GM20431 (cell line): ENCODE measurements at regions not wholly inside any gene's neighbourhood (a gene's known extent, or its start where the extent isn't known, plus 50 kb on each side); places are given as distances from the start of the nearest gene placed in this dataset.

Source experiments
- in situ Hi-C: fragments of 300-500 bp; cut with MseI, MboI; formaldehyde crosslinking; loops from one replicate; pipeline ENCODE4 v1.15.0; 2020; ENCODE audit warnings: low sequenced_read_pairs; ENCODE audit not compliant: unreplicated experiment

GRCh38 chr22:49297286-49297870 is 530.3 kb downstream of the BRD1 start:
- in situ Hi-C loops, result no loop called here

- in situ Hi-C loops, result no loop called here
These were observed 531.1 kb downstream of the BRD1 start for GRCh38 chr22:49296561-49296960.

GRCh38 chr22:49295851-49296560 is 531.7 kb downstream of the BRD1 start:
- in situ Hi-C loops, result no loop called here

- in situ Hi-C loops, result no loop called here
These were observed 532.3 kb downstream of the BRD1 start for GRCh38 chr22:49295465-49295743.

GRCh38 chr22:49294656-49295464 is 532.8 kb downstream of the BRD1 start:
- in situ Hi-C loops, result no loop called here

GRCh38 chr22:49292909-49293308 is 534.8 kb downstream of the BRD1 start:
- in situ Hi-C loops, result no loop called here

GRCh38 chr22:49291781-49292180 is 535.9 kb downstream of the BRD1 start:
- in situ Hi-C loops, result no loop called here

- in situ Hi-C loops, result no loop called here
These were observed 536.5 kb downstream of the BRD1 start for GRCh38 chr22:49291169-49291568.

- in situ Hi-C loops, result no loop called here
These were observed 537.0 kb downstream of the BRD1 start for GRCh38 chr22:49290711-49291110.

GRCh38 chr22:49289822-49290679 is 537.6 kb downstream of the BRD1 start:
- in situ Hi-C loops, result no loop called here

GRCh38 chr22:49286181-49286760 is 541.4 kb downstream of the BRD1 start:
- in situ Hi-C loops, result no loop called here

- in situ Hi-C loops, result no loop called here
These were observed 542.7 kb downstream of the BRD1 start for GRCh38 chr22:49284931-49285330.

GRCh38 chr22:49284056-49284784 is 543.5 kb downstream of the BRD1 start:
- in situ Hi-C loops, result no loop called here

- in situ Hi-C loops, result no loop called here
These were observed 545.1 kb downstream of the BRD1 start for GRCh38 chr22:49282596-49282995.

- in situ Hi-C loops, result no loop called here
These were observed 546.0 kb downstream of the BRD1 start for GRCh38 chr22:49281467-49282340.

GRCh38 chr22:49278340-49278739 is 549.3 kb downstream of the BRD1 start:
- in situ Hi-C loops, result no loop called here

GRCh38 chr22:49276567-49276966 is 551.1 kb downstream of the BRD1 start:
- in situ Hi-C loops, result no loop called here

- in situ Hi-C loops, result no loop called here
These were observed 552.8 kb downstream of the BRD1 start for GRCh38 chr22:49274754-49275380.
